Upper lobe of left lung (tissue), 4 donors: ENCODE measurements at regions not wholly inside any gene's neighbourhood (a gene's known extent, or its start where the extent isn't known, plus 50 kb on each side); places are given as distances from the start of the nearest gene placed in this dataset.

ENCODE experiments used
- POLR2A ChIP-seq, 4 donors: fragments of 450-650 bp; IDR thresholded peaks; one replicate each; pipeline ENCODE4 v1.5.1; 2016 to 2017; ENCODE audit warnings: antibody characterized with exemption in 4 of 4, mild to moderate bottlenecking in 2 of 4
- TF ChIP-seq, protein P1 (sequence below), 6 experiments: fragments of 450-650 bp in 4 of 6; fragments of 200-600 bp in 2 of 6; sonication (generic) in 2 of 6; IDR thresholded peaks; one replicate each; pipeline ENCODE4 v1.5.1; 2016 to 2019; ENCODE audit warnings: antibody characterized with exemption in 6 of 6

DNA sequence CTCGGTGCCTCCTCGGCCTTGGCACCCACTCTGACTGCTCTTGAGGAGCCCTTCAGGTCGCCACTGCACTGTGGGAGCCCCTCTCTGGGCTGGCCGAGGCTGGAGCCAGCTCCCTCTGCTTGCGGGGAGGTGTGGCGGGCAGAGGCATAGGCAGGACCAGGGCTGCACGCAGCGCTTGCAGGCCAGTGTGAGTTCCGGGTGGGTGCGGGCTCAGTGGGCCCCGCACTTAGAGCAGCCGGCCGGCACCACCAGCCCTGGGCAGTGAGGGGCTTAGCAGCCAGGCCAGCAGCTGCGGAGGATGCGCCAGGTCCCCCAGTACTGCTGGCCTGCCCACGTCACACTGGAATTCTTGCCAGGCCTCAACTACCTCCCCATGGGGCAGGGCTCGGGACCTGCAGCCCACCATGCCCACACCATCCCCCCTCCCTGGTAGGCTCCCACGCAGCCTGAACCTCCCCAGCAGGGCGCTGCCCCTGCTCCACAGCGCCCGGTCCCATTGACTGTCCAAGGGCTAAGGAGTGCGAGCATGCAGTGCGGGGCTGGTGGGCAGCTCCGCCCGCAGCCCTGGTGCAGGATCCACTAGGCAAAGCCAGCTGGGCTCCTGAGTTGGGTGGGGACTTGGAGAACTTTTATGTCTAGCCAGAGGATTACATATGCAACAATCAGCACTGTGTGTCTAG lies 602.9 kb upstream of the ST8SIA4 start:
- TF ChIP-seq, protein P1, sequence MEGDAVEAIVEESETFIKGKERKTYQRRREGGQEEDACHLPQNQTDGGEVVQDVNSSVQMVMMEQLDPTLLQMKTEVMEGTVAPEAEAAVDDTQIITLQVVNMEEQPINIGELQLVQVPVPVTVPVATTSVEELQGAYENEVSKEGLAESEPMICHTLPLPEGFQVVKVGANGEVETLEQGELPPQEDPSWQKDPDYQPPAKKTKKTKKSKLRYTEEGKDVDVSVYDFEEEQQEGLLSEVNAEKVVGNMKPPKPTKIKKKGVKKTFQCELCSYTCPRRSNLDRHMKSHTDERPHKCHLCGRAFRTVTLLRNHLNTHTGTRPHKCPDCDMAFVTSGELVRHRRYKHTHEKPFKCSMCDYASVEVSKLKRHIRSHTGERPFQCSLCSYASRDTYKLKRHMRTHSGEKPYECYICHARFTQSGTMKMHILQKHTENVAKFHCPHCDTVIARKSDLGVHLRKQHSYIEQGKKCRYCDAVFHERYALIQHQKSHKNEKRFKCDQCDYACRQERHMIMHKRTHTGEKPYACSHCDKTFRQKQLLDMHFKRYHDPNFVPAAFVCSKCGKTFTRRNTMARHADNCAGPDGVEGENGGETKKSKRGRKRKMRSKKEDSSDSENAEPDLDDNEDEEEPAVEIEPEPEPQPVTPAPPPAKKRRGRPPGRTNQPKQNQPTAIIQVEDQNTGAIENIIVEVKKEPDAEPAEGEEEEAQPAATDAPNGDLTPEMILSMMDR (IDR thresholded peaks at IDR 0.05): no peak
- no peak for TF ChIP-seq POLR2A (IDR thresholded peaks at IDR 0.05)
